Choroid plexus epithelial cell (primary cell): ENCODE measurements at regions not wholly inside any gene's neighbourhood (a gene's known extent, or its start where the extent isn't known, plus 50 kb on each side); places are given as distances from the start of the nearest gene placed in this dataset.
"Not testable (repeated sequence)": the region's sequence is repeated elsewhere in the genome, so short reads cannot be mapped to it uniquely, and the experiment has no call there.

Experiments used
- DNase-seq: peaks from one replicate; pipeline ENCODE4 v3.0.0-alpha.2; 2010; ENCODE audit warnings: low read depth
- H3K4me3 ChIP-seq: 2 replicates; pipeline ENCODE4 v1.5.1; 2011; ENCODE audit warnings: low read depth, mild to moderate bottlenecking, control low read depth, low read length, moderate library complexity
- CTCF ChIP-seq: conservative IDR thresholded peaks from 2 replicates; pipeline ENCODE4 v1.5.1; 2011; ENCODE audit warnings: low read depth, mild to moderate bottlenecking, control low read depth, inconsistent platforms, low read length, moderate library complexity

GRCh38 chrX:21194526-21194925 lies 179.7 kb upstream of the CNKSR2 start:
- TF ChIP-seq CTCF = no peak
- no peak for DNase-seq
- no peak overlapping the region for H3K4me3 ChIP-seq

- H3K4me3 ChIP-seq = no peak overlapping the region
- DNase-seq = no peak
- TF ChIP-seq CTCF = no peak
Measured at GRCh38 chrX:21207080-21207479, 167.1 kb upstream of the CNKSR2 start.

- H3K4me3 ChIP-seq, DNase-seq: not testable (repeated sequence)
Measured at GRCh38 chrX:21219208-21219607, 155.0 kb upstream of the CNKSR2 start.

GRCh38 chrX:21225643-21226042 lies 148.6 kb upstream of the CNKSR2 start:
- no peak for DNase-seq
- TF ChIP-seq CTCF = no peak

GRCh38 chrX:21228974-21229373 lies 145.2 kb upstream of the CNKSR2 start:
- DNase-seq = not testable (repeated sequence)

More at GRCh38 chrX:21225643-21226042, 148.6 kb upstream of the CNKSR2 start:
- no peak overlapping the region for H3K4me3 ChIP-seq

GRCh38 chrX:21255032-21255618 lies 119.1 kb upstream of the CNKSR2 start:
- no peak for DNase-seq
- H3K4me3 ChIP-seq = no peak overlapping the region
- no peak for TF ChIP-seq CTCF

More at GRCh38 chrX:21228974-21229373, 145.2 kb upstream of the CNKSR2 start:
- not testable (repeated sequence) for H3K4me3 ChIP-seq

GRCh38 chrX:21266949-21267348 lies 107.3 kb upstream of the CNKSR2 start:
- H3K4me3 ChIP-seq = no peak overlapping the region
- no peak for TF ChIP-seq CTCF
- no peak for DNase-seq

GRCh38 chrX:21276736-21277433 lies 97.3 kb upstream of the CNKSR2 start:
- TF ChIP-seq CTCF = no peak
- no peak for DNase-seq
- no peak overlapping the region for H3K4me3 ChIP-seq
